Middle frontal gyrus (tissue), 1 donor: ENCODE measurements at regions not wholly inside any gene's neighbourhood (a gene's known extent, or its start where the extent isn't known, plus 50 kb on each side); places are given as distances from the start of the nearest gene placed in this dataset.
A peak's percentile ranks its signal among the peaks of the same experiment; 100 is the strongest.
"Not testable (repeated sequence)": the region's sequence is repeated elsewhere in the genome, so short reads cannot be mapped to it uniquely, and the experiment has no call there.

Source experiments
- DNase-seq: peaks from one replicate; pipeline ENCODE4 v3.0.0-alpha.2; 2015; ENCODE audit warnings: low spot score; ENCODE audit errors: extremely low spot score

GRCh38 chr3:20742903-20743552 lies 557.0 kb upstream of the SGO1 start:
- DNase-seq = no peak

GRCh38 chr3:20741381-20741780 lies 555.4 kb upstream of the SGO1 start:
- DNase-seq = no peak

GRCh38 chr3:20739814-20740213 lies 553.8 kb upstream of the SGO1 start:
- DNase-seq = no peak

- DNase-seq = no peak
Observed at GRCh38 chr3:20736287-20736852, 550.4 kb upstream of the SGO1 start.

DNA sequence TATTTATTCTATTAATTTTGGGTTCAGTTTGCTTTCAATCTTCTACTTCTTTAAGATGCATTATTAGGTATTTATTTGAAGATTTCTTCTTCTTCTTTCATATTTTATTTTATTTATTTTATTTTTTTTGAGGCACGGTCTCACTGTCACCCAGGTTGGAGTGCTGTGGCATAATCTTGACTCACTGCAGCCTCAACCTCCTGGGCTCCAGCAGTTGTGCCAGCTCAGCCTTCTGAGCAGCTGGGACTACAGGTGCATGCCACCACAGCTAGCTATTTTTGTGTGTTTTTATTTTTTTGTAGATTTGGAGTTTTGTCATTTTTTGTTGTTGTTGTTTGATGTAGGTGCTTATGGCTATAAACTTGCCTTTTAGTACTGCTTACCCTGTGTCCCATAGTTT lies 543.2 kb upstream of the SGO1 start:
- no peak for DNase-seq

DNA sequence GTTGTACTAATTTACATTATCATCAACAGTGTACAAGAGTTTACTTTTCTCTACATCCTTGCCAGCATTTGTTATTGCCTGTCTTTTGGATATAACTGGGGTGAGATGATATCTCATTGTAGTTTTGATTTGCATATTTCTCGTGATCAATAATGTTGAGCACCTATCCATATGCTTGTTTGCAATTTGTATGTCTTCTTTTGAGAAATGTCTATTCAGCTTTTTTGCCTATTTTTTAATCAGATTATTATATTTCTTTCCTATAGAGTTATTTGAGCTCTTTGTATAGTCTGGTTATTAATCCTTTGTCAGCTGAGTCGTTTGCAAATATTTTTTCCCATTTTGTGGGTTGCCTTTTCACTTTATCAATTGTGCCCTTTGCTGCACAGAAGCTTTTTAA lies 540.8 kb upstream of the SGO1 start:
- no peak for DNase-seq

- DNase-seq = no peak
Observed at GRCh38 chr3:20724241-20724640, 538.2 kb upstream of the SGO1 start.

- not testable (repeated sequence) for DNase-seq
Observed at GRCh38 chr3:20716425-20716824, 530.4 kb upstream of the SGO1 start.

DNA sequence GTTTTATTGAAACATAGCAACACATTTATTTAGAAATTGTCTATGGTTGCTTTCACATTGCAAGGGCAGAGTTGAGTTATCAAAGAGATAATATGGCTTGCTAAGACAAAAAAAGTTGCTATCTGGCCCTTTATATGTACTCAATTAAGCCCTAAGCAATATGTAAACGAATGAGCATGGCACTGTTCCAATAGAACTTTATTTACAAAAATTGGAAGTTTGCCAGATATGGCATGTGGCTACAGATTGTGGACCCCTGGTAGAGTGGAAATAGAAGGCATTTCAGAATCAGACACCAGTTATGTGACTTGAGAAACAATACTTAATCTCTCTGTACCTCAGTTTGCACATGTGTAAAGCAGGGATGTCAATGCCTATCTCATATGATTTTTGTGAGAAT lies 515.6 kb upstream of the SGO1 start:
- DNase-seq = no peak

- no peak for DNase-seq
Observed at GRCh38 chr3:20700714-20701113, 514.7 kb upstream of the SGO1 start.

GRCh38 chr3:20698896-20699295 lies 512.9 kb upstream of the SGO1 start:
- DNase-seq = no peak

DNA sequence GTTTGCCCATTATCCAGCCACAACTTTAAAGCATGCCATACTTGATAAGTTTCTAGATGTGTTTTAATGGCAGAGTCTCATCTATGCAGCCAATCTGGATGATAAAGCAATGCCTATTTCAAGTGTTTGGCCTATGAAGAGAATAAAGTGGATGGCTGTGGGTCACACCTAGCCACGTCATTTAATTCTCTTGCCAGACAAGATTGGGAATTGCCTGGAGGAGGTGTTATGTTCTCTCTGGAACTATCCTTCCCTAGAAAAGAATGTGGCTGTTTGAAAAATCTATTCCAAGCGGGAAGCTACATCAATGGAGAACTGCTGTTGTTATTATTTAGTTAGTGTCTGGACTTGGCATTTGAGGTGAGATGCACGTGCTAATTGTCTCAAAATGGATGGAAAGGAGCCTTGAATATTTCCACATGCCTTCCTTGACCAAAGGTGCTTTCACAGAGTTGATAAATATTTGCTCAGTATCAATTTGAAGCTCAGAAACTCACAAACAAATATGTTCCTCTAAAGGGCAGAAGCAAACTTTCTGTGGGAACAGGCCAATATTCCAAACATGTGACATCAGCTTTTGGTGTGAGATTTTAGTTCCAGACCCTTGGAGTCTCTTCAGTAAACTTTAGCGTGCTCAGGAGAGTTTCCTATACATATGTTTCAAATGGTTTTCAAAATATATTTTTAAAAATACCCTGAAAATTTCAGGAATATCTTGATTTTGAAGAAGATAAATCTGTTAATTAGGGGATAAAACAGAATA lies 510.6 kb upstream of the SGO1 start:
- DNase-seq = no peak

DNA sequence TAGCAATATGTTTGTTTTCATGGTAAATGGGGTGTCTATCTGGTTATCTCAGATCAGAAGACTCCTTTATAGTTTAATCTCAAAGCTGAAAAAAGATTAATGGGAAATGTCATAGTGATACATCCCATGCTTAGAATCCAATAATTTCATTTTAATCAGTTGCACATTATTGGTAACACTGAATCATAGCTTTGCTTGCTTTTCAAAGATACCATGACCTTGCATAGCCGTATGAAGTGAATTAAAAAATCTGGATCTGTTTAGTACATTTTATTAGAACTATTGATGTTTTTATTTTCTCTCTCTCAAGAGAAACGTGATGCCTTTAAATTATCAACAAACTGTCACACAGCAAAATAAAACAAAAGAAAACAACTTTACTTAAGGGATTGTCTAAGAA lies 506.7 kb upstream of the SGO1 start:
- DNase-seq = no peak

DNA sequence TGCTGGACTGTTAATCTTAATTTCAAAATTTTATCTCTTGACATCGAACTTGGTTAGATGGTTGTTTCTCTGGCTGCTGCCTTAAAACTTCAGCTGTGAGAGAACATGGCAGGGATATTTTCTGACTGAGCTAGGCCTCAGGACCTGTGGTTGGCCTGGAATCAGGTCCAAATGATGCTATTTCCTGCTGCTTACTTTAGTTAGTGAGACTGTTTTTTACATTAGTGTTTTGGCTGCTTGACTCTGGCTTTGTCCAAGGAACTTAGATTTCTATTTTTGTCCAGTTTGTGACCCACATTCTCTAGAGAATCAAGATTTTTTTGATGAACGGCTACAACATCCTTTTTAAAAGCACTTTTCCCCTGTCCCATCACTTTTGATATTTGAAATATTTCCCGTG lies 497.9 kb upstream of the SGO1 start:
- DNase-seq = no peak

GRCh38 chr3:20682573-20682972 lies 496.6 kb upstream of the SGO1 start:
- DNase-seq = no peak

GRCh38 chr3:20680990-20681628 lies 495.1 kb upstream of the SGO1 start:
- DNase-seq = no peak

DNA sequence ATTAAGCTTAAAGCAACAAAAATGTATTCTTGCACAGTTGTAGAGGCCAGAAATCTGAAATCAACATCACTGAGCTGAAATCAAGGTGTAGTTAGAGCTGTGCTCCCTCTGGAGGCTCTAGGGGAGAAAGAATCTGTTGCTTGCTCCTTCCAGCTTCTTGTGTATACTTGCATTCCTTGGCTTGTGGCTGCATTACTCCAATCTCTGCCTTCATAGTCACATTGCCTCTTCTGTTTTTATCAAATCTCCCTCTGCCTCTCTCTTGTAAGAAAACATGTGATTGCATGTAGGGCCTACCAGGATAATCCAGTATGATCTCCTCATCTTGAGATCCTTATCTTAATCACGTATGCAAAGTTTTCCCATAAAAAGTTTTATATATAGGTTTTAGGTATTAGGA lies 487.9 kb upstream of the SGO1 start:
- no peak for DNase-seq

DNA sequence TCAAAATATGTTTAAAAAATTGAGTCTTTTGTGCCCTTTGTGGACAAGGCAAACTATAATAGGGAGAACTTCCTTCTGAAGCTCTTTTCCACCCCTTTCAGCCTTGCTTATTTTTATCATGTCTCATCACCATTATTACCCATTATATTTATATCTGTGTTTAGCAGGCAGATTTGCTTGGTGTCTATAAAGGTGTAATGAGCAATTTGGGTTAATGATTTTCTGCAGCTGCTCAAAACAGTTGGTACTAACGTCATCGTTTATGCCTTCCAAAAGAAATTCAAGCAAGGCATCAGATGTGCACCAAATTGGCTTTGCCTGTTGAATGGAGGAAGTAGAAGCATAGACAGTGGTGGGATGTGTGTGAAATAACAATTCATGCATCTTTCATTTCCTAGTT lies 483.7 kb upstream of the SGO1 start:
- DNase-seq = peak; percentile 12

DNA sequence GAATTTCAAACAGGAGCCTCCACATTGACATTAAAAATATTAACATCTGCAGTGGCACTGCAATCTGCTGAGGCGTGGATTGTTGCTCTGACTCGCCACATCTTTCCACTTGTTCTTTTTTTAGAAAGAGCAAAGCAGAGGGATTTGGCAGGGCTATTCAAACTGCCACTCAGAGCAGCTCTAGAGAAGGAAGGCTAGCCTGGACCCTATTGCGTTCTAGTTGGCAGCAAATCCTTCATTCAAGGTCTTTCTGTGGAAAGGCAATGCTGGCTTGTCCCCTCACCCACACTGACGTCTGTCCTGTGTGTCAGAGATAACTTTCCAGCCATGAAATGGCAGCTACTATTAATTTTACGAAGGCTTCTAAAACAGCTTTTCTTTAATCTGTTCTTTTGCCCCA lies 483.2 kb upstream of the SGO1 start:
- no peak for DNase-seq

- DNase-seq = no peak
Observed at GRCh38 chr3:20668411-20668810, 482.4 kb upstream of the SGO1 start.

- no peak for DNase-seq
Observed at GRCh38 chr3:20666091-20666490, 480.1 kb upstream of the SGO1 start.

DNA sequence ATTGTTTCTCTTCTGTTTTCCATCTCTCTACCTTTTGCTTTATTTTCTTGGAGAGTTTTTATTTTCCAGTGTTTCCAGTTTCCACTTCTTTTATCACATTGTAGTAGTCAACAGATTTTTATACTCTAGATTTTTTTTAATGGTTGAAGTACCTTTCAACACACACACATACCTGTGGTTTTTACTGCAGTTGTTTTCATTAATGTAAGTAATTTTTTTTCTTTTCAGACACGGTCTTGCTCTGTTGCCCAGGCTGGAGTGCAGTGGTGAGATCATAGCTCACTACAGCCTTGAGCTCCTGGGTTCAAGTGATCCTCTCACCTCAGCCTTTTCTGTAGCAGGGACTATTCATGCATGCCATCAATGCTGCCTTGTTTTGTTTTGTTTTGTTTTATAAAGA lies 472.5 kb upstream of the SGO1 start:
- DNase-seq = no peak
